ENCODE measurements at regions not wholly inside any gene's neighbourhood (a gene's known extent, or its start where the extent isn't known, plus 50 kb on each side); places are given as distances from the start of the nearest gene placed in this dataset.

DNA sequence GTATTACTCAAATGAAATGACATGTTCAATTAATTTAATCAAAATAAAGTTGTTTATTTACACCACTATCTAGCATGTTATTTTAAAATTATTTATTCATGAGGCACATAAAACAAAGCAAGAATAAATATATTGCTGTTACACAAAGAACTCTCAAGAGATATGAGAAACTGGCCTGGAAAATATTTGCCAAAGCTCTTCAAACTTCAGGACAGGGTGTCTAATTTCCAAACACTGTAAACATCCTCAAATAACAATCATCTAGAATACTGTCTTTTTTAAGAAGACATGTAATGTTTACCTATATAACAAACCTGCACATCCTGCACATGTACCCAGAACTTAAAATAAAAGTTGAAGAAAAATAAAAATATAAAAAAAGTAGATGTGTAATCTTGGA is 876.6 kb downstream of the TUSC7 start:
- Histone ChIP-seq H3K79me1 (ENCODE audit: low read depth, low read length) (no peaks in the 10 kb centered on the region), H3K56ac (replicated peaks; ENCODE audit: insufficient read length, low read depth, low read length) (no peak overlapping the region), H2AFZ (ENCODE audit: low read length) (no peak overlapping the region), H4K8ac (ENCODE audit: extremely low read depth, insufficient read depth, low read length) (no peak overlapping the region), H2BK120ac (replicated peaks; ENCODE audit: low read depth, low read length) (no peak overlapping the region), H3K27ac (ENCODE audit: low read depth, low read length) (no peak overlapping the region), H3K4me3 (ENCODE audit: extremely low read depth in 1 of 4, insufficient read depth in 2 of 4, low read depth in 3 of 4, low read length in 4 of 4) (no peak overlapping the region), H4K91ac (replicated peaks; ENCODE audit: insufficient read length, low read length) (no peak overlapping the region), H3K23ac (ENCODE audit: insufficient read length) (no peak overlapping the region), H3K79me2 (ENCODE audit: control insufficient read depth in 1 of 2, insufficient read depth in 2 of 2, low read length in 2 of 2) (no peaks in the 10 kb centered on the region), H3K4ac (replicated peaks; ENCODE audit: insufficient read length, low read depth, low read length) (no peak overlapping the region), H3K4me2 (ENCODE audit: insufficient read depth in 1 of 2, low read depth in 2 of 2, low read length in 2 of 2) (no peak overlapping the region), H2BK15ac (ENCODE audit: low read length) (no peak overlapping the region), H4K5ac (ENCODE audit: insufficient read length, low read depth, low read length) (no peak overlapping the region), H2BK12ac (ENCODE audit: low read depth, low read length) (no peak overlapping the region), H3K18ac (ENCODE audit: extremely low read depth, low read length) (no peak overlapping the region), H3K36me3 (ENCODE audit: control insufficient read depth in 2 of 4, insufficient read depth in 4 of 4, low read length in 3 of 4) (no peaks in the 10 kb centered on the region), H3K9me3 (ENCODE audit: insufficient read depth in 2 of 2, low read depth in 1 of 2, low read length in 1 of 2) (no peaks in the 10 kb centered on the region), H3K14ac (ENCODE audit: insufficient read length) (no peak overlapping the region), H2BK20ac (ENCODE audit: low read length) (no peak overlapping the region), H4K20me1 (replicated peaks in 1 of 2; ENCODE audit: control insufficient read depth in 1 of 2, insufficient read depth in 2 of 2, low read length in 2 of 2) (no peaks in the 10 kb centered on the region), H3K27me3 (replicated peaks in 1 of 4; ENCODE audit: control insufficient read depth in 3 of 4, extremely low read depth in 1 of 4, insufficient read depth in 3 of 4, low read length in 3 of 4) (no peaks in the 10 kb centered on the region), H3K23me2 (ENCODE audit: low read depth, low read length) (no peaks in the 10 kb centered on the region), H2AK5ac (ENCODE audit: low read depth, low read length) (no peak overlapping the region), H3K4me1 (replicated peaks in 1 of 4; ENCODE audit: control insufficient read depth in 3 of 4, insufficient read depth in 4 of 4, low read length in 3 of 4) (peaks cover 0 to 6% (median under 1%) of the 10 kb centered on the region in 4 experiments; a peak in 2 of 7 replicates), H3K9ac (replicated peaks in 1 of 4; ENCODE audit: extremely low read depth in 1 of 4, low read depth in 3 of 4, low read length in 3 of 4) (no peak overlapping the region), H2BK5ac (ENCODE audit: low read depth, low read length) (no peak overlapping the region)
- POLR2A ChIA-PET (ENCODE audit: partially characterized antibody), result no interaction called here
- DNase-seq (ENCODE audit: low read depth in 1 of 2, low spot score in 2 of 2) (no peak), FAIRE-seq (no peak)
- CTCF ChIA-PET (ENCODE audit: partially characterized antibody), result interaction anchor here (1.4 kb wide), 1 partner anchor 313 kb away, joined by 3 read pairs; no protein-coding TSS in a partner anchor
- TF ChIP-seq FOSL1 (IDR thresholded peaks at IDR 0.05; ENCODE audit: insufficient read depth, low read depth, low read length) (no peak), CEBPB (IDR thresholded peaks at IDR 0.05; ENCODE audit: low read depth, low read length) (no peak), HDAC6 (IDR thresholded peaks at IDR 0.05; ENCODE audit: low read depth, low read length) (no peak), SP1 (IDR thresholded peaks at IDR 0.05; ENCODE audit: low read depth, low read length) (no peak), CHD1 (IDR thresholded peaks at IDR 0.05; ENCODE audit: low read depth, low read length) (no peak), CTBP2 (IDR thresholded peaks at IDR 0.05; ENCODE audit: borderline replicate concordance, insufficient read depth, insufficient read length, low read length) (no peak), BCL11A (IDR thresholded peaks at IDR 0.05; ENCODE audit: low read depth in 2 of 2, low read length in 2 of 2) (no peak), CBX8 (IDR thresholded peaks at IDR 0.05; ENCODE audit: borderline replicate concordance, low read depth, low read length) (no peak), SUZ12 (IDR thresholded peaks at IDR 0.05; ENCODE audit: low read length) (no peak), JUND (IDR thresholded peaks at IDR 0.05; ENCODE audit: low read length) (no peak), JUN (IDR thresholded peaks at IDR 0.05; ENCODE audit: low read depth, low read length) (no peak), RFX5 (IDR thresholded peaks at IDR 0.05; ENCODE audit: borderline replicate concordance, low read depth, low read length) (no peak), YY1 (IDR thresholded peaks at IDR 0.05; ENCODE audit: low read depth, low read length) (no peak)
- TF ChIP-seq, protein P1, sequence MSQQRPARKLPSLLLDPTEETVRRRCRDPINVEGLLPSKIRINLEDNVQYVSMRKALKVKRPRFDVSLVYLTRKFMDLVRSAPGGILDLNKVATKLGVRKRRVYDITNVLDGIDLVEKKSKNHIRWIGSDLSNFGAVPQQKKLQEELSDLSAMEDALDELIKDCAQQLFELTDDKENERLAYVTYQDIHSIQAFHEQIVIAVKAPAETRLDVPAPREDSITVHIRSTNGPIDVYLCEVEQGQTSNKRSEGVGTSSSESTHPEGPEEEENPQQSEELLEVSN (IDR thresholded peaks at IDR 0.05), result no peak
